Kidney epithelial cell (primary cell): ENCODE measurements at regions not wholly inside any gene's neighbourhood (a gene's known extent, or its start where the extent isn't known, plus 50 kb on each side); places are given as distances from the start of the nearest gene placed in this dataset.

ENCODE experiments used
- DNase-seq: peaks from one replicate; pipeline ENCODE4 v3.0.0-alpha.2; 2010; ENCODE audit warnings: low read depth
- H3K27me3 ChIP-seq: 2 replicates; pipeline ENCODE4 v1.6.0; 2011; ENCODE audit warnings: low read length; ENCODE audit not compliant: control insufficient read depth, insufficient read depth
- H3K36me3 ChIP-seq: 2 replicates; pipeline ENCODE4 v1.5.1; 2011; ENCODE audit warnings: low read length; ENCODE audit not compliant: control insufficient read depth, insufficient read depth
- H3K4me3 ChIP-seq: 2 replicates; pipeline ENCODE4 v1.5.1; 2011; ENCODE audit warnings: low read depth, mild to moderate bottlenecking, control low read depth, low read length
- CTCF ChIP-seq: IDR thresholded peaks from 2 replicates; pipeline ENCODE4 v1.5.1; 2011; ENCODE audit warnings: mild to moderate bottlenecking, moderate library complexity, low read length, control low read depth, inconsistent platforms; ENCODE audit not compliant: insufficient read depth, poor library complexity, severe bottlenecking

DNA sequence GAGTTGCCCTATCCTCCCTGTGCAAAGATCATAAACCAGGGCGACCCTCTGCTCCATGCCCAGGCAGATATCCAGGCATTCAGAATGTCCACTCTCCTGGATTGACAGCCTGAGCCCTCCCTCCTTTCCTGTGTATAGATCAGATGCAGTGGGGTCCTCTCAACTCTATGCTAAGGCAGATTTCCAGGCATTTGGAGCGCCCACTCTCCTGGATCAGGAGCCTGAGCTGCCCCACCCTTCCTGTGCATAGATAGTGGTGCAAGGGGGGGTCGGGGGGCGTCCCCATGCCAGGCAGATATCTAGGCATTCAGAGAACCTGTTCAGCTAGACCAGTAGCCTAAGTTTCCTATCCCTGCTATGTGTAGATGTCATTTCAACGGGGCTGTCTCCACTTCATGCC lies 941.1 kb downstream of the PCDH19 start:
- Histone ChIP-seq H3K4me3 (no peak overlapping the region), H3K36me3 (no peaks in the 10 kb centered on the region), H3K27me3 (no peaks in the 10 kb centered on the region)
- no peak for DNase-seq
- TF ChIP-seq CTCF: no peak

GRCh38 chrX:99461223-99461622 lies 948.9 kb downstream of the PCDH19 start:
- no peaks in the 10 kb centered on the region for H3K27me3 ChIP-seq
- H3K4me3 ChIP-seq: no peak overlapping the region
- TF ChIP-seq CTCF: no peak
- DNase-seq: no peak
- no peaks in the 10 kb centered on the region for H3K36me3 ChIP-seq

GRCh38 chrX:99445336-99445735 lies 964.7 kb downstream of the PCDH19 start:
- Histone ChIP-seq H3K27me3 (no peaks in the 10 kb centered on the region), H3K4me3 (no peak overlapping the region), H3K36me3 (no peaks in the 10 kb centered on the region)
- no peak for DNase-seq
- TF ChIP-seq CTCF: no peak

GRCh38 chrX:99421796-99422195 lies 988.3 kb downstream of the PCDH19 start:
- DNase-seq: no peak
- no peaks in the 10 kb centered on the region for H3K27me3 ChIP-seq
- H3K4me3 ChIP-seq: no peak overlapping the region
- TF ChIP-seq CTCF: no peak
- no peaks in the 10 kb centered on the region for H3K36me3 ChIP-seq

- Histone ChIP-seq H3K36me3 (no peaks in the 10 kb centered on the region), H3K27me3 (peaks cover 2% of the 10 kb centered on the region), H3K4me3 (no peak overlapping the region)
- DNase-seq: no peak
- no peak for TF ChIP-seq CTCF
Observed at GRCh38 chrX:99415470-99415869, 994.6 kb downstream of the PCDH19 start.

DNA sequence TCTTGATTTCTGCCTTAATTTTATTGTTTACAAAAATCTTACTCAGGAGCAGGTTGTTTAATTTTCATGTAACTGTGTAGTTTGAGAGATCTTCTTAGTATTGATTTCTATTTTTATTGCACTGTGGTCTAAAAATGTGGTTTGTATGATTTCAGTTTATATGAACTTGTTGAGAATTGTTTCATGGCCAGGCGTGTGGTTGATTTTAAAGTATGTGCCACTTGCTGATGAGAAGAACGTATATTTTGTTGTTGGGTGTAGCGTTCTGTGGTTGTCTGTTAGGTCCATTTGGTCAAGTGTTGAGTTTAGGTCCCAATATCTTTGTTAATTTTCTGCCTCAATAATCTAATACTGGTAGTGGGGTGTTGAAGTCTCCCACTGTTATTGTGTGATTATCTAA lies 996.8 kb downstream of the PCDH19 start:
- Histone ChIP-seq H3K27me3 (peaks cover 2% of the 10 kb centered on the region), H3K36me3 (no peaks in the 10 kb centered on the region), H3K4me3 (no peak overlapping the region)
- TF ChIP-seq CTCF: no peak
- DNase-seq: no peak
